ENCODE measurements at regions not wholly inside any gene's neighbourhood (a gene's known extent, or its start where the extent isn't known, plus 50 kb on each side); places are given as distances from the start of the nearest gene placed in this dataset.

- FAIRE-seq = no peak
Measured at GRCh38 chr16:13291591-13292333, 390.4 kb downstream of the SHISA9 start.

GRCh38 chr16:13296206-13296605 is 394.8 kb downstream of the SHISA9 start:
- no peak for FAIRE-seq

- FAIRE-seq = no peak
Measured at GRCh38 chr16:13298666-13299065, 397.3 kb downstream of the SHISA9 start.

GRCh38 chr16:13300066-13300840 is 398.9 kb downstream of the SHISA9 start:
- FAIRE-seq = no peak

- no peak for FAIRE-seq
Measured at GRCh38 chr16:13305019-13305755, 403.8 kb downstream of the SHISA9 start.

GRCh38 chr16:13306161-13306995 is 405.0 kb downstream of the SHISA9 start:
- FAIRE-seq = no peak

GRCh38 chr16:13307255-13307654 is 405.9 kb downstream of the SHISA9 start:
- FAIRE-seq = no peak

- no peak for FAIRE-seq
Measured at GRCh38 chr16:13307851-13308250, 406.5 kb downstream of the SHISA9 start.

GRCh38 chr16:13312063-13312462 is 410.7 kb downstream of the SHISA9 start:
- FAIRE-seq = no peak

- FAIRE-seq = no peak
Measured at GRCh38 chr16:13313351-13313750, 412.0 kb downstream of the SHISA9 start.

- FAIRE-seq = no peak
Measured at GRCh38 chr16:13314633-13315032, 413.2 kb downstream of the SHISA9 start.

GRCh38 chr16:13315642-13316427 is 414.4 kb downstream of the SHISA9 start:
- FAIRE-seq = no peak

GRCh38 chr16:13322336-13322735 is 420.9 kb downstream of the SHISA9 start:
- FAIRE-seq = no peak

GRCh38 chr16:13324851-13325250 is 423.5 kb downstream of the SHISA9 start:
- no peak for FAIRE-seq

GRCh38 chr16:13325396-13325795 is 424.0 kb downstream of the SHISA9 start:
- FAIRE-seq = no peak

- no peak for FAIRE-seq
Measured at GRCh38 chr16:13331918-13332317, 430.5 kb downstream of the SHISA9 start.

GRCh38 chr16:13332713-13333255 is 431.4 kb downstream of the SHISA9 start:
- no peak for FAIRE-seq

GRCh38 chr16:13333336-13333735 is 431.9 kb downstream of the SHISA9 start:
- FAIRE-seq = no peak

GRCh38 chr16:13335879-13336278 is 434.5 kb downstream of the SHISA9 start:
- FAIRE-seq = no peak

- FAIRE-seq = no peak
Measured at GRCh38 chr16:13336335-13336734, 434.9 kb downstream of the SHISA9 start.
